AG09309 (cell line): ENCODE measurements at regions not wholly inside any gene's neighbourhood (a gene's known extent, or its start where the extent isn't known, plus 50 kb on each side); places are given as distances from the start of the nearest gene placed in this dataset.

ENCODE experiments used
- DNase-seq: peaks from one replicate; pipeline ENCODE4 v3.0.0-alpha.2; 2010; ENCODE audit warnings: low read depth
- H3K4me3 ChIP-seq: 2 replicates; pipeline ENCODE4 v1.5.1; 2011; ENCODE audit warnings: mild to moderate bottlenecking, low read depth, low read length, moderate library complexity; ENCODE audit not compliant: control insufficient read depth
- CTCF ChIP-seq: IDR thresholded peaks from 2 replicates; pipeline ENCODE4 v1.5.1; 2011; ENCODE audit warnings: mild to moderate bottlenecking, low read depth, low read length, inconsistent platforms; ENCODE audit not compliant: insufficient read depth, control insufficient read depth; ENCODE audit errors: missing control alignments

GRCh38 chr18:69222089-69222488, 178.6 kb upstream of the DOK6 start:
- TF ChIP-seq CTCF, result no peak
- no peak overlapping the region for H3K4me3 ChIP-seq
- no peak for DNase-seq

- DNase-seq, result no peak
- H3K4me3 ChIP-seq, result no peak overlapping the region
- TF ChIP-seq CTCF, result no peak
These were observed 173.7 kb upstream of the DOK6 start for GRCh38 chr18:69226971-69227370.

GRCh38 chr18:69230204-69230603, 170.5 kb upstream of the DOK6 start:
- DNase-seq, result no peak
- H3K4me3 ChIP-seq, result no peak overlapping the region
- no peak for TF ChIP-seq CTCF

- no peak for DNase-seq
- no peak for TF ChIP-seq CTCF
- H3K4me3 ChIP-seq, result no peak overlapping the region
These were observed 167.1 kb upstream of the DOK6 start for GRCh38 chr18:69233465-69234054.

- no peak for DNase-seq
- H3K4me3 ChIP-seq, result no peak overlapping the region
- no peak for TF ChIP-seq CTCF
These were observed 160.6 kb upstream of the DOK6 start for GRCh38 chr18:69239849-69240674.

- TF ChIP-seq CTCF, result no peak
- DNase-seq, result no peak
These were observed 154.7 kb upstream of the DOK6 start for GRCh38 chr18:69246027-69246426.

More at GRCh38 chr18:69246027-69246426, 154.7 kb upstream of the DOK6 start:
- no peak overlapping the region for H3K4me3 ChIP-seq
